ENCODE measurements at regions not wholly inside any gene's neighbourhood (a gene's known extent, or its start where the extent isn't known, plus 50 kb on each side); places are given as distances from the start of the nearest gene placed in this dataset.

GRCh38 chr20:40587038-40587437 lies 102.0 kb downstream of the MAFB start:
- Histone ChIP-seq H3K27me3 (no peaks in the 10 kb centered on the region), H3K9me3 (no peaks in the 10 kb centered on the region), H3K27ac (no peak overlapping the region), H3K36me3 (no peaks in the 10 kb centered on the region), H3K4me3 (no peak overlapping the region), H3K4me1 (no peaks in the 10 kb centered on the region)
- WGBS, 2 donors: 37 to 72% methylated on average over 7 of the region's 7 CpGs
- DNase-seq: no peak
- TF ChIP-seq POLR2A (IDR thresholded peaks at IDR 0.05) (no peak), CTCF (IDR thresholded peaks at IDR 0.05) (no peak), POLR2AphosphoS5 (IDR thresholded peaks at IDR 0.05) (no peak), EP300 (IDR thresholded peaks at IDR 0.05) (no peak)
- intact Hi-C loops (cut with DNase I): no loop called here

GRCh38 chr20:40584130-40584809 lies 104.8 kb downstream of the MAFB start:
- Histone ChIP-seq H3K27ac (no peak overlapping the region), H3K4me3 (no peak overlapping the region), H3K27me3 (no peaks in the 10 kb centered on the region), H3K36me3 (no peaks in the 10 kb centered on the region), H3K4me1 (no peaks in the 10 kb centered on the region), H3K9me3 (no peaks in the 10 kb centered on the region)
- intact Hi-C loops (cut with DNase I): no loop called here
- 74 to 84% methylated on average over 3 of the region's 3 CpGs for WGBS, 2 donors
- DNase-seq: no peak
- TF ChIP-seq POLR2AphosphoS5 (IDR thresholded peaks at IDR 0.05): no peak

GRCh38 chr20:40583636-40584035 lies 105.4 kb downstream of the MAFB start:
- no peaks in the 10 kb centered on the region for H3K9me3 ChIP-seq

GRCh38 chr20:40583205-40583604 lies 105.8 kb downstream of the MAFB start:
- no peak for TF ChIP-seq EP300 (IDR thresholded peaks at IDR 0.05)
- Histone ChIP-seq H3K9me3 (no peaks in the 10 kb centered on the region), H3K4me3 (no peak overlapping the region), H3K27me3 (no peaks in the 10 kb centered on the region), H3K27ac (no peak overlapping the region), H3K4me1 (no peaks in the 10 kb centered on the region), H3K36me3 (no peaks in the 10 kb centered on the region)
- WGBS, 2 donors: 83 to 89% methylated on average over 7 of the region's 7 CpGs
- DNase-seq: no peak
- intact Hi-C loops (cut with DNase I): no loop called here

More at GRCh38 chr20:40583636-40584035, 105.4 kb downstream of the MAFB start:
- TF ChIP-seq POLR2A (IDR thresholded peaks at IDR 0.05): no peak
- no peak for TF ChIP-seq POLR2AphosphoS5 (IDR thresholded peaks at IDR 0.05)
- TF ChIP-seq CTCF (IDR thresholded peaks at IDR 0.05): no peak
- no peak for TF ChIP-seq EP300 (IDR thresholded peaks at IDR 0.05)
- WGBS, 2 donors: 77 to 81% methylated on average over 7 of the region's 7 CpGs
- H3K27me3 ChIP-seq: no peaks in the 10 kb centered on the region
- H3K27ac ChIP-seq: no peak overlapping the region
- no peak for DNase-seq
- no peak overlapping the region for H3K4me3 ChIP-seq
- intact Hi-C loops (cut with DNase I): no loop called here
- no peaks in the 10 kb centered on the region for H3K36me3 ChIP-seq
- H3K4me1 ChIP-seq: no peaks in the 10 kb centered on the region

- Histone ChIP-seq H3K36me3 (no peaks in the 10 kb centered on the region), H3K4me1 (no peaks in the 10 kb centered on the region), H3K27me3 (no peaks in the 10 kb centered on the region), H3K27ac (no peak overlapping the region), H3K4me3 (no peak overlapping the region), H3K9me3 (no peaks in the 10 kb centered on the region)
- intact Hi-C loops (cut with DNase I): no loop called here
- DNase-seq: no peak
- no peak for TF ChIP-seq POLR2A (IDR thresholded peaks at IDR 0.05)
- TF ChIP-seq EP300 (IDR thresholded peaks at IDR 0.05): no peak
- TF ChIP-seq CTCF (IDR thresholded peaks at IDR 0.05): no peak
- TF ChIP-seq POLR2AphosphoS5 (IDR thresholded peaks at IDR 0.05): no peak
- 36 to 64% methylated on average over 4 of the region's 4 CpGs for WGBS, 2 donors
These were observed 106.5 kb downstream of the MAFB start for GRCh38 chr20:40582531-40582930.

- WGBS, 2 donors: 92 to 96% methylated on average over 1 of the region's 1 CpG
- no peaks in the 10 kb centered on the region for H3K27me3 ChIP-seq
- H3K9me3 ChIP-seq: no peaks in the 10 kb centered on the region
- H3K4me1 ChIP-seq: no peaks in the 10 kb centered on the region
- no peaks in the 10 kb centered on the region for H3K36me3 ChIP-seq
- no peak for DNase-seq
- TF ChIP-seq POLR2AphosphoS5 (IDR thresholded peaks at IDR 0.05) (no peak), CTCF (IDR thresholded peaks at IDR 0.05) (no peak), EP300 (IDR thresholded peaks at IDR 0.05) (no peak), POLR2A (IDR thresholded peaks at IDR 0.05) (no peak)
- intact Hi-C loops (cut with DNase I): no loop called here
- no peak overlapping the region for H3K4me3 ChIP-seq
- H3K27ac ChIP-seq: no peak overlapping the region
These were observed 109.3 kb downstream of the MAFB start for GRCh38 chr20:40579701-40580100.

Data from sigmoid colon (tissue), 6 donors.